Lower lobe of right lung (tissue), 2 donors: ENCODE measurements at regions not wholly inside any gene's neighbourhood (a gene's known extent, or its start where the extent isn't known, plus 50 kb on each side); places are given as distances from the start of the nearest gene placed in this dataset.

Experiments
- ATAC-seq, 2 donors: fragments of 200-7000 bp; cut with Tn5 transposase; one replicate each; pipeline ENCODE4 v1.9.1; 2020 to 2022; ENCODE audit warnings: mild to moderate bottlenecking in 2 of 2, moderate library complexity in 2 of 2
- DNase-seq: peaks from one replicate; pipeline ENCODE4 v3.0.0-alpha.2; 2020
- H3K27ac ChIP-seq: fragments of 200-600 bp; one replicate; pipeline ENCODE4 v1.8.0; 2022
- H3K27me3 ChIP-seq: fragments of 200-600 bp; one replicate; pipeline ENCODE4 v1.8.0; 2022; ENCODE audit warnings: low read depth
- H3K36me3 ChIP-seq: fragments of 200-600 bp; one replicate; pipeline ENCODE4 v1.8.0; 2022; ENCODE audit warnings: mild to moderate bottlenecking
- H3K4me1 ChIP-seq: fragments of 200-600 bp; one replicate; pipeline ENCODE4 v1.8.0; 2022
- H3K4me3 ChIP-seq: fragments of 200-600 bp; one replicate; pipeline ENCODE4 v1.8.0; 2022; ENCODE audit warnings: mild to moderate bottlenecking
- H3K9me3 ChIP-seq: fragments of 200-600 bp; one replicate; pipeline ENCODE4 v1.8.0; 2022
- intact Hi-C: fragments of 100-400 bp; cut with DNase I; formaldehyde crosslinking; loops from one replicate; pipeline ENCODE4 v1.11.0; 2022
- TF ChIP-seq, protein P1 (sequence below): fragments of 200-600 bp; IDR thresholded peaks from one replicate; pipeline ENCODE4 v1.8.0; 2022; ENCODE audit warnings: antibody characterized with exemption, mild to moderate bottlenecking
- donor health status: DM: no; HTN: yes; CAD: no; lungs with severe emphysema.

GRCh38 chr2:2800697-2801096, 469.6 kb upstream of the MYT1L start:
- Histone ChIP-seq H3K4me1 (no peaks in the 10 kb centered on the region), H3K9me3 (no peaks in the 10 kb centered on the region), H3K4me3 (no peak overlapping the region), H3K27ac (no peak overlapping the region), H3K27me3 (peaks cover under 1% of the 10 kb centered on the region), H3K36me3 (no peaks in the 10 kb centered on the region)
- intact Hi-C loops, result no loop called here
- ATAC-seq (no peak), DNase-seq (no peak)
- TF ChIP-seq, protein P1, sequence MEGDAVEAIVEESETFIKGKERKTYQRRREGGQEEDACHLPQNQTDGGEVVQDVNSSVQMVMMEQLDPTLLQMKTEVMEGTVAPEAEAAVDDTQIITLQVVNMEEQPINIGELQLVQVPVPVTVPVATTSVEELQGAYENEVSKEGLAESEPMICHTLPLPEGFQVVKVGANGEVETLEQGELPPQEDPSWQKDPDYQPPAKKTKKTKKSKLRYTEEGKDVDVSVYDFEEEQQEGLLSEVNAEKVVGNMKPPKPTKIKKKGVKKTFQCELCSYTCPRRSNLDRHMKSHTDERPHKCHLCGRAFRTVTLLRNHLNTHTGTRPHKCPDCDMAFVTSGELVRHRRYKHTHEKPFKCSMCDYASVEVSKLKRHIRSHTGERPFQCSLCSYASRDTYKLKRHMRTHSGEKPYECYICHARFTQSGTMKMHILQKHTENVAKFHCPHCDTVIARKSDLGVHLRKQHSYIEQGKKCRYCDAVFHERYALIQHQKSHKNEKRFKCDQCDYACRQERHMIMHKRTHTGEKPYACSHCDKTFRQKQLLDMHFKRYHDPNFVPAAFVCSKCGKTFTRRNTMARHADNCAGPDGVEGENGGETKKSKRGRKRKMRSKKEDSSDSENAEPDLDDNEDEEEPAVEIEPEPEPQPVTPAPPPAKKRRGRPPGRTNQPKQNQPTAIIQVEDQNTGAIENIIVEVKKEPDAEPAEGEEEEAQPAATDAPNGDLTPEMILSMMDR, result no peak

- no peak for DNase-seq
- no peaks in the 10 kb centered on the region for H3K36me3 ChIP-seq
- no peaks in the 10 kb centered on the region for H3K4me1 ChIP-seq
- TF ChIP-seq, protein P1, result no peak
- ATAC-seq, result no peak
- H3K9me3 ChIP-seq, result no peaks in the 10 kb centered on the region
- peaks cover 3% of the 10 kb centered on the region for H3K27me3 ChIP-seq
- no peak overlapping the region for H3K27ac ChIP-seq
- intact Hi-C loops, result no loop called here
- no peak overlapping the region for H3K4me3 ChIP-seq
These were observed 468.9 kb upstream of the MYT1L start for GRCh38 chr2:2800001-2800400.

DNA sequence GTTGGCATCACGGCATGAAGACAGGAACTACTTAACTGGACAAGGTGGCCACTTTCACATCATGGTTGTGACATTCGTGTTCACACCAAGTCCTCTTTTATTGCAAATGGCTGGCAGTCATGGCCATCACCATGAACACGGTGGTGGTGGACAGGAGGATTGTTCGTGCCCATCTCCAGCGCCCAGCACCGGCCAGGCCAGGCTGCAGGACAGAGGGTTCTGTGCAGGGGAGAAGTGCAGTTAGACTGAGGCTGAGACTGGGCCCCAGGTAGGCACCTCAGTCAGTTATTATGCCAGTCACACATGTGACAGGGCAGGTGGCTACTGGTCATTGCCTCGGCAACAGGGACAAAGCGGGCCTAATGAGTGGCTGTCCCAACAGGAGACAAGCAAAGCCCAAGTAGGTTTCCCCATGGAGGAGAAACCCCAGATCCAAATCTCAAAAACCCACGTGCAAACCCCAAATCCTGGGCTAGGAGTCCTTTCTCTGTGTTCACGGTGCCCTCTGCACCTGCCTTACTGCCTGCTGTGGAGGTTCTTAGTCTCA, 468.1 kb upstream of the MYT1L start:
- Histone ChIP-seq H3K9me3 (no peaks in the 10 kb centered on the region), H3K27ac (no peak overlapping the region), H3K4me1 (no peaks in the 10 kb centered on the region), H3K4me3 (no peak overlapping the region), H3K36me3 (no peaks in the 10 kb centered on the region), H3K27me3 (peaks cover 3% of the 10 kb centered on the region)
- TF ChIP-seq, protein P1, result no peak
- ATAC-seq (no peak), DNase-seq (no peak)
- intact Hi-C loops, result no loop called here

DNA sequence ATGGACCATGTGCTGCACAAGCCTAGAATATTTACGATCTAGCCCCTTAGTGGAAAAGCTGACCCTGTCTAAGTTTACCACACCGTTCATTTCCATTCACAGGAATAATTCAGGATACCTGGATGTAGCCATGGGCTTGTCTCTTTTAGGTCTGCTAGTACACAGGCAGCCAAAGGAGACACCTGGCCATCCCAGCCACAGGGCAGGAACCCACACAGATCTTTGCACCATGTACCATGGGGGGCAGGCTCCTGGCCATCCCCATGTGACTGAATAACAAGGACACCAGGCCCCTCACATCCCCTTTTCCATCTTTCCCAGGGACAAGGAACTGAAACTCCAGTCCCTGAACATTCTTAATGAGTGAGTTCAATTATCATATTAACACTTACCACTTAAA, 467.3 kb upstream of the MYT1L start:
- intact Hi-C loops, result no loop called here
- DNase-seq, result no peak
- TF ChIP-seq, protein P1, result no peak
- Histone ChIP-seq H3K4me1 (no peaks in the 10 kb centered on the region), H3K4me3 (no peak overlapping the region), H3K27ac (no peak overlapping the region), H3K27me3 (peaks cover 3% of the 10 kb centered on the region), H3K9me3 (no peaks in the 10 kb centered on the region), H3K36me3 (no peaks in the 10 kb centered on the region)
- no peak for ATAC-seq

- Histone ChIP-seq H3K4me1 (no peaks in the 10 kb centered on the region), H3K4me3 (no peak overlapping the region), H3K36me3 (no peaks in the 10 kb centered on the region), H3K27me3 (peaks cover 3% of the 10 kb centered on the region), H3K9me3 (no peaks in the 10 kb centered on the region), H3K27ac (no peak overlapping the region)
- intact Hi-C loops, result no loop called here
- no peak for ATAC-seq
- TF ChIP-seq, protein P1, result no peak
- no peak for DNase-seq
These were observed 466.7 kb upstream of the MYT1L start for GRCh38 chr2:2797797-2798196.

GRCh38 chr2:2796207-2796606, 465.1 kb upstream of the MYT1L start:
- H3K27me3 ChIP-seq, result peaks cover 3% of the 10 kb centered on the region
- no peaks in the 10 kb centered on the region for H3K36me3 ChIP-seq
- no peak overlapping the region for H3K27ac ChIP-seq
- intact Hi-C loops, result no loop called here
- ATAC-seq (no peak), DNase-seq (no peak)
- H3K4me3 ChIP-seq, result no peak overlapping the region
- no peaks in the 10 kb centered on the region for H3K9me3 ChIP-seq
- TF ChIP-seq, protein P1, result no peak
- no peaks in the 10 kb centered on the region for H3K4me1 ChIP-seq
